ENCODE measurements at regions not wholly inside any gene's neighbourhood (a gene's known extent, or its start where the extent isn't known, plus 50 kb on each side); places are given as distances from the start of the nearest gene placed in this dataset.

- TF ChIP-seq POLR2A (IDR thresholded peaks at IDR 0.05) (no peak), CTCF (IDR thresholded peaks at IDR 0.05 in 8 of 11, conservative IDR thresholded peaks at IDR 0.05 in 3 of 11) (no peak), POLR2AphosphoS5 (IDR thresholded peaks at IDR 0.05) (no peak)
Measured at GRCh38 chr3:160049038-160049437, 60.4 kb downstream of the IL12A start.

Measured in spleen (tissue), 7 donors.